ENCODE measurements at regions not wholly inside any gene's neighbourhood (a gene's known extent, or its start where the extent isn't known, plus 50 kb on each side); places are given as distances from the start of the nearest gene placed in this dataset.

GRCh38 chr3:69521286-69521685 is 135.4 kb upstream of the FRMD4B start:
- TF ChIP-seq EZH2 (IDR thresholded peaks at IDR 0.05) (no peak), FOXP2 (optimal IDR thresholded peaks at IDR 0.05; ENCODE audit: control extremely low read depth, extremely low read length, insufficient read depth) (no peak), POLR2AphosphoS5 (IDR thresholded peaks at IDR 0.05; ENCODE audit: borderline replicate concordance, low read depth, low read length) (no peak)

Measured in SK-N-MC (cell line).